ENCODE measurements at regions not wholly inside any gene's neighbourhood (a gene's known extent, or its start where the extent isn't known, plus 50 kb on each side); places are given as distances from the start of the nearest gene placed in this dataset.
"Not testable (repeated sequence)": the region's sequence is repeated elsewhere in the genome, so short reads cannot be mapped to it uniquely, and the experiment has no call there.

DNA sequence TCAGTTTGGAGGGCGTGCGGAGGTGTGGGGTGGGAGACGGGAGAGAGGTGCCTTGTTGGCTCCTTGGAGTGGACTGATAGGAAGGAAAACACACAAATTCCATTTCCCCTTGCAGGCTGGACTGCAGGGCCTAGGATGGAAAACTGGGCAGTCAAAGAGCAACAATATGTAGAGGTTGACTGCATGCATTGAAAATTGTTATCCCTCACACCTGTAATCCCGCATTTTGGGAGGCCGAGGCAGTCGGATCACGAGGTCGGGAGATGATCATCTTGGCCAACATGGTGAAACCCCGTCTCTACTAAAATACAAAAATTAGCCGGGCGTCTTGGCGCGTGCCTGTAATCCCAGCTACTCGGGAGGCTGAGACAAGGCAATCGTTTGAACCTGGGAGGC is 128.2 kb downstream of the PPIAL4G start:
- no peak for DNase-seq

DNA sequence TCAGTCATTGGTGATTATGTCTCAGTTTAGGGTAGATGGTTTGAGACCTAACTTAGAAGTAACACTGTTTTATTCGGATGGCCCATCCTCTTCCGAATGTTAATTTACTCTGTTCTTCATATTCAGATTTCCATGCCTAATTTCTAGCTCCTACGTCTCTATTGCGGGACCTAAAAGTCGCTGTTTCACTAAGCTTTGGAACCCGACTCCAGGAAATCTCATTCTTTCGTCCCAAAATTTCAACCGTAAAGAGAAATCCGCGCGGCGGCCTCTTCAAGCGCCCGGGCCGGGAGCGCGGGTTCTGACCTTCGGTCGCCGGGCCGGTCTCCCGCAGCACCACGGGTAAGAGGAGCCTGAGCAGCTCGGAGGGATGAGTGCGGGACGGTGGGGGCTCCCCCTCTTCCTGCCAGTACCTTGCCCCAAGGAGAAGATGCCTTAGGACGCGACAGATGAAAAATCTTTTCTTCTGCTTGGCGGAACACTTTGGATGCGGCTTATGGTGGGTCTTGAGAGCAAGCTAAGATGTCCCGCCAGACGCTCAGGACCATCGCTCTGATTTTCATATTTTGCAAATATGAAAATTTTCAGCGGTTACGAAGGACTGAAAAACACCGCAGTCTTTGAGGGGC is 128.7 kb downstream of the PPIAL4G start:
- no peak for DNase-seq

DNA sequence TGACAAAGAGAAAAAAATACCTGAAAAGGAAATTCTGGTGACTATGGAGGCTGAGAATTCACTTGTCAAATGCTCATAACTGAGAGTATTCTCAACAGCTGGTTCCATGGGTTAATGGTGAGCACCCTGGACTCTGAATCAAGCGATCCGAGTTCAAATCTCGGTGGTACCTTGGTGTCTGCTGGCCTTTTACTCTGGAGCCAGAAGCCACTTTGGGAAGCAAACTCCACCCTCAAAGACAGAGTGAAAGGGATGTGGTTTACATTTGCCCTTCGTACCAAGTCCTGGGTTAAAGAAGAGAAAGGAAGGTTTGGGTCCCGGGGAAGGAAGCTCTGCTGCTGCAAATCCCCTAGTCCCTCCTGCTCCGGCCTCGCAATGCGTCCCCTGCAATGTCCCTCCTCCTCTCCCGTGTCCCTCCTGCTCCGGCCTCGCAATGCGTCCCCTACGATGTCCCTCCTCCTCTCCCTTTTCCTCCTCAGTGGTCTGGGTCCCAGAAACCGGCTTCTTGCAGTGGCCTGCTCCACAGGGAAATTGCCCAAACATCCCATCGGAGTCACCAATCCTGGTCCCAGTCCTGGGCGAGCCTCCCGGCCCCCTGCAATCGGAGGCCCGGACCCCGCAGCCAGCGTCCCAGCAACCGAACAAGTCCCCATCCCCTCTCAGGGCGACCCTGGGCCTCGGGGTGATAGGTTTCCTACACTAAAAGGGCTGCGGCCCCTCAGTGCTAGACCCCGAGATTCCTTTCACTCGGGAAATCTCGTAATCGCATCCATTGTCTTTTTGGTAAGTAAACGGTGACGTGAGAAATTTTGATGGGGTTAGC is 129.4 kb downstream of the PPIAL4G start:
- peak; percentile 68 for DNase-seq

DNA sequence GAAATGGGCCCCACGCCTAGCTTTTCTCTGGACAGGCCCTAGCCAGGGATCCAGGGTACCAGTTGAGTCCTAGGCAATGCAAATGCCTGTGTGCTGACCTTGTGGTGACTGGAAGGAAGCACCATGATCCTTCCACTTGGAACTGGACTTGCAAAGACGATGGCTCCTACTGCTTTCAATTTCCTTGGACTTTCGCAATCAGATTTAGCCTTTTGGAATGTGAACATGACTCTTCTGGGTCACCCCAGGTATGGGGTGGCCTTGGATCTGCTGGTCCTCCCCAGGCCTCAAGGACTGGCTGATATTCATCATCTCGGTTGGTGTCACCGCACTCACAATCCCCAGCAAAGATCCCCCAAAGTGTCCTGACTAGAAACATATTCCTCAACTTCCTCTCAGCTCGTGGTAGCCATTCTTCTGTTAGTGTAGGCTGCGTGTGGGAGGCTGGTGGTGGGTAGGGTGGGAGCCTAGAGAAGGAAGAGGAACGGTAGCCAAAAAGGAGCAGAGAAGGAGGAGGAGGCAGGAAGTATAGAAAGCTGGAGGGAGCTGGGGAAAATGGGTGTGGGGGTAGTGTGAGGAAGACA is 130.5 kb downstream of the PPIAL4G start:
- DNase-seq = no peak

DNA sequence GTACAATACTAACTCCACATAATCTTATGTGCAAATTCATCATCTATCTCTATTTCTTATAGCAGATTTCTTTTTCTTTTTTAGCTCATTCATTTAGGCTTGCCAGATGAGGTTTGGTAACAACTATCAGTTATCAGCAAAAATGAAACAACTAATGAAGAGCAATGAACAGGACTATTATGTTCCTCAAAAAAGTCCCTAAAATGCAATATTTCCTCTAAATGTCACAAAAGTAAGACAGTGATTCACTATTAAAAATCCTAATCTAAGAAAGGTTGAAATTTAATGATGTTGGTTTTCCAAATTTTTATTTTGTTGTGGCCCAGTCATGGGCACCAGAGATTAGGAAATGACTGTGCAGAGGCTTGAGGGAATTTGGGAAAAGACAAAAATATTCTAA is 135.3 kb downstream of the PPIAL4G start:
- DNase-seq = no peak

DNA sequence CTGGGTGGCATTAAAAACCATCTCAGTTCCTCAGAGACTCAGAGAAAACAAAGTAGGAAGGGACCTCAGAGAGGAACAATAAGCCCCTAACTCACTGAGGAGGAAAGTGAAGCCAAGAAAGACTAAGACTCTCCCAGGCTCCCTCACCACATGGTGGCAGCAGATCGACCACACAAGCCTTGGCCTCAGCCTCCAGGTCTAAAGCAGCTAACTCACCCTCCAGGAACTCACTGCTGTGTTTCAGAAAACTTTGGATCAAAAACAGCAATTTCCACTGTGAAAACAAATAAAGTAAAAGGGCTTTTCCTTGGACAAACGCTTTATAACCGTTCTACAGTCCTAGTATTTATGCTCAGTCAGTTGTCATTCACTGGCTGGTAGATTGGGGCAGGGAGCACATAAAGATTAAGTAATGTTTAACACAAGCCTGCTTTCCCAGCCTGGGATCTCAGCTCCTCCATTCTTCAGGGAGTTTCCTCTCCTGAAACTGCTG is 137.4 kb downstream of the PPIAL4G start:
- peak; percentile 36 for DNase-seq

DNA sequence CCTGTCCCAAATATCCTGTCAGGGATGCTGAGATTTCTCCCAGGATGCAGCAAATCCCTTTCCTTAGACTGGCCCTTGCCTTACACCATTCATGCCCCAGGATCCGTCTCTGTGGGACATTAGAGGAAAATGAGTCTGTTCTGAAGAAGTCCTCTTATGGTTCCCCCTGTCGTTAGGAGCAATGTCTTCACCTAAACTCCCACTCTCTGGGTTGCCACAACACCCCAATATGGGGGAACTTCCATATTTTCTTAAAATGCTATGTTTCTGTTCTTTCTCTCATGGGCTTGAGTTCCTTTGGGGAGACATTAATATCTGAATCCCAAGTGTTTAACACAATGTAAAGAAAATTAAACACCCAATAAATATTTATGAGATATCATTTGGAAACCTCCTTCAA is 138.5 kb downstream of the PPIAL4G start:
- DNase-seq = not testable (repeated sequence)

DNA sequence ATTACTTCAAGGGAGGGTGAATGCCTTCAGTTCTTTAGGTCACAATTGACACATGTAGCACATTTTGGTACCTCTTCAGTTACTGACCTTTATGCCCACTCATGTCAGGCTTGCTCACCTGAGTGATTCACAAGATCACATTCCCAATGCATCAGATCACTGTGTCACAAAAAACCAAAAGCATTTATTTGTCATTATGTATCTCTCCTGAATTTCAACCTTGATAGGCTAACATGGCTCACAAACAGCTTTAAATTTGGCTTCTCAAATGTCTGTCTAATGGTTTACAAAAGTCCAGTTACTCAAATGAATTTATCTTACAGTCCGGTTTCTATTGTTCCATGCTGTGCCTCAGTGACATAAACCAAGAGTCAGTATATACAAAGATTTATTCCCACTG is 141.4 kb downstream of the PPIAL4G start:
- DNase-seq = not testable (repeated sequence)

DNA sequence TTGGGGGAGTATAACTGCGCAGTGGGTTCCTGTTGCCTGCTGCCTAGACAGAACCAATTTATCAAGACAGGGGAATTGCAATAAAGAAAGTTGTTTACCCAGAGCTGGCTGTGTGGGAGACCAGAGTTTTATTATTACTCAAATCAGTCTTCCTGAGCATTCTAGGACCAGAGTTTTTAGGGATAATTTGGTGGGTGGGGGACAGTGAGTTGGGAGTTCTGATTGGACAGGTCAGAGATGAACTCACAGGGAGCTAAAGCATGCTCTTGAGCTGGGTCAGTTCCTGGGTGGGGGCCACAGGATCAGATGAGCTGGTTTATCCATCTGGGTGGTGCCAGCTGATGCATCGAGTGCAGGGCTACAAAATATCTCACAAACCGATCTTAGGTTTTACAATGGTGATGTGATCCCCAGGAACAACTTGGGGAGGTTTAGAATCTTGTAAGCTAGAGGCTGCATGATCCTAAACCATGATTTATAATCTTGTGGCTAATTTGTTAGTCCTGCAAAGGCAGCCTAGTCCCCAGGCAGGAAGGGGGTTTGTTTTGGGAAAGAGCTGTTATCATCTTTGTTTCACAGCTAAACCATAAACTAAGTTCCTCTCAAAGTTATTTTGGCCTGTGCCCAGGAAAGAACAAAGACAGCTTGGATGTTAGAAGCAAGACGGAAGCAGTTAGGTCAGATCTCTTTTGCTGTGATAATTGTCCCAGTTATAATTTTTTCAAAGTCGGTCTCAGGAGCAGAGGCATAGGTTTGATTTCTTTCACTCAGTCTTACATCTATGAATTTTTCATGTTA is 146.8 kb downstream of the PPIAL4G start:
- not testable (repeated sequence) for DNase-seq

DNA sequence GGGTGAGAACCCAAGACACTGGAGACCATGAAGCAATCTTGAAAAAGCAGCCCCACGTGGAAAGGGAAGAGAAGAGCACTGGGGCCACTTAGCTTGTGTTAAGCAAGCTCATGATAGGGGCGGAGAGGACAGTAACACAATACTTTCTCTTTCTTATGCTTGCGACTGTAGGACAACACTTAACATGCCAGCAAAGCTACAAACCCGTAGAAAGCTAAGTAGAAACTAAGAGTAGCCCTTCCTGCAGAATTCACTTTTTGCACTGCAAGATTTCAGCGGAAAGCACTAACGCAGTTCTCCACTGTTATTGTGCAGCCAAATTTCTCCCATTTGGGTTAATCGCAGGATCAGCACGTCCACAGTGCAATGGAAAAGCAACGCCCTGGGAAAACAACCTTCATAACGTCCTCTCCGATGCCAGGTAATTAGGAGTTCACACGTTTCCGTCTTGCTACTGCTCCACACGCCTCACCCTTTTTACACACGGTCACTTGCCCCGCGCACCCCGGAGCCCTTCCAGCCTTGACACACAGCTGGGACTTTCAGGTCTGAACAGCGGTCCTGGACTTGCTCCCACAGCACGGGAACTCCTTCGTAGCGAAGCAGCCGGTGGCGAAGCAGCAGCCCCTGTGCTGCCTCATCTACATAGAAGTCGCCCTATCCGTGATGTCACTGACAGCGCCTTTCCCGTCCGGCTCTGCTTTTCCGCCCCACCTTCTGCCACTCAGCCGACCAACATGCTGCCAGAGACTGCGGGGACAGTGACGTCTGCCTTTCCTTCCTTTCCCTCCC is 148.6 kb downstream of the PPIAL4G start:
- DNase-seq = peak; percentile 88

DNA sequence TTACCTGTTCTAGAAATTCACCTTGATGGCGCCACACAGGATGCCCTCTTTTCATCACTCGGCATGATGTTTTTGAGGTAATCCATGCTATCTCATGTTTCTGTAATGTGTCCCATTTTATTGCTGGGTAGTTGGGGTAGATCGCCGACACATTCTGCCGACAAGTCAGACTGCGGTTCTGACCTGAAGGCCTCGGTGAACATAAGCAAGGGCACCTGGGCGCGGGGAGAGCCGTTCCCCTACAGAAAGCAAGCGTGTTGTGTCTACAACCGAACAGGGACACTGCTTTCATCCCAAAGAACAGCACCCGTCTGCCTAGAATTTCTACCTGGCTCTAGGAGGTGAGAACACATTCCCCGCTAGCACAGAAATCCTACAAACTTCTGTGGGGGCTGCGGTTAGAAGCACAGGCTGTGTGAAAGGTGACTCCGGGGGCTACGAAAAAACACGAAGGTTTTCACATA is 149.2 kb downstream of the PPIAL4G start:
- no peak for DNase-seq

DNA sequence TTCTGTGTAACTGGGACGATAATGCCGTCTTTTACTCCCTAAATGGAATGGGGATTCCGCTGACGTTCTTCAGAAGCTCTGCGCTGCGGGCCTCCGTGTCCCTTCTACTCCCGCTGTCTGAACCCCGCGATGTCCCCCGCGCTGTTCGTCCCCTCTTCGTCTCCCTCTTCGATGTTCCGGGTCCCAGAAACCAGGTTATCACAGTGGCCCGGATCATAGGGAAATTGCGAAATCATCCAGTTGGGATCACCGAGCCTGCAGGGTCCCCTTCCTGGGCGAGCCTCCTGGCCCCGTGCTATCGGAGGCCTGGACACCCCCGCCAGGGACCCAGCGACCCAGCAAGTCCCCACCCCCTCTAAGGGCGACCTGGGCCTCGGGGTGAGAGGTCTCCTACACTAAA is 154.2 kb downstream of the PPIAL4G start:
- DNase-seq = no peak

DNA sequence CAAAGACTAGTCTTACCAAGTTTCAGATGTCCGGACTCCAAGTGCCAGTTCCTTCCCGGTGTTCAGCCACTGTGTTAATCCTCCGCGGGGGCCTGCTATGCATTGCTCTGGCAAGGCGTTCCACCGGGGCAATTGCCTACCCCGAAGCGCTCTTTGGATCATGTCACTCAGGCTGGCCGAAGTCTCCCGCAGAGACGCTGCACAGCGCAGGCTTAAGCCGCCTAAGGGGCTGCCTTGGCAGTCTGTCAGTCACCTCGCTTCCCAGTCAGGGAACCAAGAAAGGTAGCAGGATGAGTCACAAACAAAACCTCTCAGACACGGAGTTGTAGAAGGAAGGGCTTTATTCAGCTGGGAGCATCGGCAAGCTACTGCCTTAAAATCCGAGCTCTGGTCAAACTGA is 158.1 kb downstream of the PPIAL4G start:
- not testable (repeated sequence) for DNase-seq

DNA sequence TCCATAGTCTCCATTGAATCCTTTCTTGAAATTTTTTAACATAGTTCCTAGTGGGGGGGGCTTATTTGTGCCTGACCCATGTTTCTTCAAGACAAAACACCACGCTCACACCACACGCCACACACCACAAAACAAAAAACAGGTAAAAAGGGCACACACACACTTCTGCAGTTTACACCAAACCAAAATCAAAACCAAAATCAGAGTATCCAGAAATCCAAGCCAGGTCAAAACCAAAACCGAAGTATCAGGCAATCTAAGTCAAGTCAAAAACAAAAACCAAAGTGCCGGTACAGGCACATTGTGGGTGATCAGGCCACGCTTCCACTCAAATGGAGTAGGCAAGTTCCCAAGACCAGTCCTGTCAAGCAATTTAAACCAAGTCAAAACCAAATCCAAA is 158.6 kb downstream of the PPIAL4G start:
- not testable (repeated sequence) for DNase-seq

DNA sequence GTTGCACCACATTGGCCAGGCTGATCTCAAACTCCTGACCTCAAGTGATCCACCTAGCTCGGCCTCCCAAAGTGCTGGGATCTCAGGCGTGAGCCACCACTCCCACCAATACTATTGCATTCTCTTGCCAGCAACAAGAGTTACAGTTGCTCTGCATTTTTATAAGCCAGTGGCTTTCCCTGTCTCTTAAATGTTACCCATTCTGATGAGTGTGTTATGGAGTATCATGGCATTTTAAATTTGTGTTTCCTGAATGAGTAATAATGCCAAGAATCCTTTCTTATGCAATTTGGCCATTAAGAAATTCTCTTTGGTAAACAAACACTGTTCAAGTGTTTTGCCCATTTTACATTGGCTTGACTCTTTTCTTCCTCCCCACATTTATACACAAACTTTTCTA is 163.0 kb downstream of the PPIAL4G start:
- not testable (repeated sequence) for DNase-seq

DNA sequence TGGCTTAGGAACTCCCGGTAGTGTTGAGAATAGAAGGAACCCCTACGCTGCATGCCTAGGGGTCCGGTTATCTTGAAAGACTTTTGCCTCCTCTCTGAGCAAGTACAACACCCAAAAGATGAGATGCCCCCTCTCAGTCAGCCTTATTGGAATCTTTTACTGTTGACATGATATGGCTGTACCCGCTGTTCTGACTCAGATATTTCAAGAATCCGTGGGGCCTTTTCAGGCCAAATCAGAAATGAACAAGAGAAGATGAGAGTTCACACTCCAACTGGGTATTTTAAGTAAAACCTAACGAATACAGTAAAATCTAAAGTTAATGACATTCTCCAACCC is 164.2 kb downstream of the PPIAL4G start:
- DNase-seq = no peak

DNA sequence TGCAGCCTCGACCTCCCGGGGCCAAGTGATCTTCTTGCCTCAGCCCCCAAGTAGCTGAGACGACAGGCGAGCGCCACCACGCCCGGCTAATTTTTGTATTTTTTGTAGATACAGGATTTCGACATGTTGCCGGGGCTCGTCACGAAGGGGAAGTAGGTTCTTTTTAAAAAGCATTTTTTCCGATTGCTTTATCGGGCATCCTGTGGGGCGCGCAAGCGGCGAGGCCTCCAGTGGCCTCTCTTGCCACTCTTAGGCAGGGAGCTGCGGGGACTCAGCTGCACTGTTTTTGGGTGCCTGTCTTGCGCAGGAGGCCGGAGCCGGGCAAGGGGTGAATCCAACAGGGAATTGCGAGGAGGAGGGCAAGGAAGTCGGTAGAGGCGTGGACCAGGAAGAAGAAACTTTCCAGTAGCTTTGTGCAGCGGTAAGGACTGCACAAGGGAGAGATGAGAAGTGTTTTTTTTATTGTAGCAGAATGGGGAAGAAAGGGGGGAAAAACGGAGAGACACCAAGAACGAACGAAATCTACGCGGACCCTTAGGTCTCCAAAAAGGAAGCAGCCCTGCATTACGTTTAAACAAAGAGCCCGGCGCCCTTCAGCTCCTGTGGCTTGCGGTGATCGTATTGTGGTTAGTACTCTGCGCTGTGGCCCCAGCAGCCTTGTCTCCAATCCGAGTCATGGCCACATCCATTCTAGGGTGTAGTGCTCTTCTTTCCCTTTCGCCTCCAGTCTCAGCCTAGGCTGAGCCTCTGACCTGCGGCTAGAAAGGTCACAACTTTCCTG is 164.8 kb downstream of the PPIAL4G start:
- DNase-seq = peak; percentile 80

DNA sequence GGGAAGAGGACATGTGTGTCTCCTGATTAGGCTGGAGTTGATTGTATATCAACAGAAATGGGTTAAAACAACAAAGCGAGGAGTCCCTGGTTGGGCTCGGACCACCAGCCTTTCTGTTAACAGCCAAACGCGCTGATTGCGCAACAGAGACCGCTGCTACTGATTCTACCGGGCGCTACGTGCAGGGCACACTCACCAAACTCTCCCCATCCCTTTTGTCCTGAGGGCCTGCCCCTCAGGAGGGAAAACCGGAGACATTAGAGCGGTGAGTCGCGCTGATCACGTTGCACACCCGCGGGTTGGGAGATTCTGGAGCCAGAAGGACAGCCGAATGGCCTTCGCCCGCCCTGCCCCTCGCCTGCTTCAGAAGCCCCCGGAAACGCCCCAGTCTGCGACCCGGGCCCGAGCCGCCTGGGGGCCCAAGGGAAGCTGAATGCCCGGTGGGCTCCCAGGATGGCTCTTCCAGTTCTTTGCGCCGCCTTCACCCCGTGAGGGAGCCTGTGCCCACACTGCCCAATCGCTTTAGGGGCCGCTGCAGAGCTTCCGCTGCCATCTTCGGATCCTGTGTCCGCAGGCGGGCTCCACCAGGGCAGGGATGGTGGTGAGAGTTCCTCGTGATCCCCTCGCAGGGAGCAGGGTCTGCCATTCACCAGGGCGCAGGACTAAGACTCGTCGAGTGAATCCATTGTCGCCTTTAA is 165.4 kb upstream of the NBPF11 start:
- no peak for DNase-seq

DNA sequence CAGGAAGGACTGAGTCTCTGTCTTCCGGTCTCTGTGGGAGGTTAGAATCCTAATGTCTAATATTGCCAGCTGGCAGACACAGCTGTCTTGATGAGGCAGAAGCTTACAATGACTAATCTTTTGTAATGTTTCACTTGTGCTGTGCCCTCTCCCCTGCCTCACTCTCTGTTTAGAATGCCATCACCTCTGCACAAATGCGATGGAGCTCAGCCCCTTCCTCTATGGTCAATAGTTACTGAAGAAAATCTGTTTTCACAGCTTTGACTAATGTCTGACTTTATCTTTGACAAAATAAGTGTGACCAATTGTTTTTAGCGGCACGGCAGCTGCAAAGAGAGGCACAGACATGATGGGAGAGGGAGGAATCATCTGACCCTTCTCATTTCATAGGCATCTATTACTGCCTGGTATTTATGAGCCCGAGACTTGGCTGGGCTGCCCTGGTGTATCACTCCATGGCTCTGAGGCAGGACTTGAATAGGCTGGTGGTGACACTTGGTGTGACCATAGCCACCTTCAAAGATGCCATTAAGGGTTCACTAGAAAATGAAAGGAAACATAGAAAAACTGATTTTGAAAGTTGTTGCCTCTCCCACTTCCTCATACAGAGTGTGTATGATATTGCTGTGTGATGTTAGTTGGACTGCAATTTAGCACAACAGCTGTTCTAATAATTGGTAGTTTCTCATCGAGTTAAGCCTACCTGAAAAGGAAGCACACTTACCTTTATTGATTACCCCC is 163.2 kb upstream of the NBPF11 start:
- DNase-seq = no peak

DNA sequence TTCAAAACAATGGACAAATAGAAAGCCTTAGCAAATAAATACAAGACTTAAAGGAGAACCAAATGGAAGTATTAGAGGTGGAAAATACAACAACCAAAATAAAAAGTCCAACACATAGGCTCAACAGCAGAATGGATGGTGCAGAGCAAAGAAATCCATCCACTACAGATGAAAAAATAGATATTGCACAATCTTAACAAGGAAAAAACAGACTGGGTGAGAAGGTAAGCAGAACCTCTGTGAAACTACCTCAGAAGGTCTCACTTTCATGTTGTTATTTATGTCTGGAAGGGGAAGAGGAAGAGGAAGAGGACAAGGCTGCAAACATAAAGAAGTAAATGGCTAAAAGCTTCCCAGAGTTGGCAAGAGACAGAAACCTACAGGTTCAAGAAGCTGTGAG is 158.7 kb upstream of the NBPF11 start:
- DNase-seq = no peak
